NCI-H1694 (cell line): ENCODE measurements at regions not wholly inside any gene's neighbourhood (a gene's known extent, or its start where the extent isn't known, plus 50 kb on each side); places are given as distances from the start of the nearest gene placed in this dataset.
"Not testable (repeated sequence)": the region's sequence is repeated elsewhere in the genome, so short reads cannot be mapped to it uniquely, and the experiment has no call there.

ENCODE experiments used
- DNase-seq: peaks from one replicate; lab custom pipeline; 2025; lab: John Stamatoyannopoulos, UW

DNA sequence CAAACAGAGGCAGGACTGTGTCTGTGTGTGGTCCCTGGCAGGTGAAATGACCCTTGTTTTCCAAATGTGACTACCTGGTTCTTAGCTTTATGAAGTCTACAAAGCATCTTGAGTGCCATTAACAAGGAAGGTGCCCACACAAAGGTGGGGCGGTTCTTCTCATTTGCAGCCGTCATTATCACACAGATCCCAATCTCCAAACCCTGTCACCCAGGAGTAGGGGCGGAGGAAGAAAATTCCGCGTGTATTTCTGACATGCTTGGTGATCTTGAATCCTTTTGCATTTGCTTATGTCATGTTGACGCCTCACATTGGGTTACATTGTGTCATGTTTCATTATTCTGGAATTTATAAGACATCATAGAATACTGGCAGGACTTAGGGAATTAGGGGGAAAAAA lies 277.3 kb downstream of the VRK1 start:
- no peak for DNase-seq

DNA sequence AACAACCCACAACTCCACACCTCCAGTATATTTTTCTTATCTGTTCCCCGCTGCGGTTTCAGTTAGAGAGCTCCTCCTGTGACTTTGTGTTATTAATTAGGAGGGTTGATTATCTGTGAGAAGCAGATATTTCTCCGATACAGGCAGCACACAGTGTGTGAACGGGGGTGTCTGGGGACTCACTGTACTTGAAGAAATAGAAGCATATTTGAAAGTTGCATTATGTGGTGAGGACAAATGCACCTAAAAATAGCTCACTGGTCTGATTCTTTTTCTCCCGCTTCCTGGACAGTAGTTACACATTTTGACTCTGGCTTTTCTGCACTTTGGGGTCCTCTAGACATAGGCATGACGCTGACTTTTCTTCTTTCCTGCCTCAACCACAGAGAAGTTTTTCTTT lies 277.7 kb downstream of the VRK1 start:
- no peak for DNase-seq

GRCh38 chr14:97077253-97077653 lies 280.1 kb downstream of the VRK1 start:
- DNase-seq, result no peak

GRCh38 chr14:97077687-97078086 lies 280.5 kb downstream of the VRK1 start:
- no peak for DNase-seq

- no peak for DNase-seq
These were observed 283.8 kb downstream of the VRK1 start for GRCh38 chr14:97080991-97081390.

DNA sequence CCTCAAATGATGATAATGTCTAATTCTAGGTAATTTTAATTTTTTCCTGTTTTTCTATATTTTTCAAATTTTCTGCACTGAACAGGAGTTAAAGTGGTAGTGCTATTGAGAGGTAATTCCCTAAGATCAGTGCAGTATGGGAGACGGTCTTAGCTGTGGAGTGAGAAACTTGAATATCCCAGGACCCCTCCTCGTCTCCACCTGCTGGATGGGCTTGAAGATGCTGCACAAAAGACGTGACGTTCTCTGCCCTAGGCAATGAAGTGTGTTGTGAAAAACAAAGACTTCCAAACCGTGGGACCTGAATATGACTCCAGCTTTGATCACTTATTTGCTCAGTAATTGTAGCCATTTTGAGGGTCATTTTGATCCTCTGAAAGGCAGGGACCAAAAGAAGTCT lies 298.1 kb downstream of the VRK1 start:
- DNase-seq, result no peak

DNA sequence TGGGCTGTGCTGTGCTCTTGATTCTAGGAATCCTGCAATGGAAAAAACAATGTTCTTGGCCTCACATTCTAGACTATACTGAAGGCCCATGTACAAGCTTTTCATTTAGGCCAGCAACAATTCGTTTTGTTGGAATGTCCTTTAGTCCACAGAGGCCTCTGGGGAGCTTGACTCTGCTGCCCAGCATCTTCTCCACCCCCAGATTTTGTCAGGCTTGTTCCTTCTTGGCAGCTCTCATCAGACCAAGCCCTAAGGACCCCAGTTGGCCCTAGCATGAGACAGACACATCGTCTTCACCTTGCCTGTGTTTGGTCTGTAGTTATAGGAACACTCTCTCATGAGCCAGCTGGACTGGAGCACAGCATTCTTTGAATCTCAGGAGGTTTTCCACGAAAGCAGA lies 300.1 kb downstream of the VRK1 start:
- DNase-seq, result no peak

GRCh38 chr14:97100306-97100705 lies 303.1 kb downstream of the VRK1 start:
- DNase-seq, result no peak

DNA sequence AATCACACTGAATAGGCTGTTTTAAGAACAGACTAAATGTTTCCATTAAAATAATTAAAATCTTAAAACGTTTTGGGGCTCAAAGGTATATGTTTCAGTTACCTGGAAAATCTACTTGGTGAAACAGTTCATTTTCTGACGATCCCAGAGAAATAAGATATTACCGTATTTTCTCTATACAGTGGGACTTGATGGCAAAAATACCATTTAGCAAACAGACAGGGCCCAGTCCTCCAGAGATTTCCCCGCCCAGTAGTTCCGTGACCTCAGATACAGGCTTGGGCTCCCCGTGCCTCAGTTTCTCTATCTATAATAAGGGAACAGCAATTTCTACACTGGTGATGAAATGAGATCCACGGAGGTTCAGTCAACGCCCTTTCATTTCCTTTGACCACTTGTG lies 304.4 kb downstream of the VRK1 start:
- no peak for DNase-seq

DNA sequence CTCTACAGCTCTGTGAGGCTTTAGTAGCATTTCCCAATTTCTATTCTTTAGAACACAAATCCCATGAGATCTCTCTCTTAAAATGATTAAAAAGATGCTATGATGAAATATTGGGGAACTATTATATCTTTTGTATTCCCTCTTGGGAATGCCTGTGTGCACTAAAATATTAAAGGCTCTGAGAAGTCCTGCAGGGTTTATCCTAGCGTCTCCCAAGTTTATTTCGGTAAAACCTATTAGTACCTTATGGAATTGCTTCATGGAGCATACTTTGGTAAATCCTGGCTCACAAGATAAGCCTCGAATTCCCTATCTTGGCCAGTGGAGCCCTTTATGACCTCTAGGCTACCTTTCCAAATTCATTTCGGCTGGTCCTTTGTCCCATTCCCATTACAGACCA lies 306.8 kb downstream of the VRK1 start:
- no peak for DNase-seq

DNA sequence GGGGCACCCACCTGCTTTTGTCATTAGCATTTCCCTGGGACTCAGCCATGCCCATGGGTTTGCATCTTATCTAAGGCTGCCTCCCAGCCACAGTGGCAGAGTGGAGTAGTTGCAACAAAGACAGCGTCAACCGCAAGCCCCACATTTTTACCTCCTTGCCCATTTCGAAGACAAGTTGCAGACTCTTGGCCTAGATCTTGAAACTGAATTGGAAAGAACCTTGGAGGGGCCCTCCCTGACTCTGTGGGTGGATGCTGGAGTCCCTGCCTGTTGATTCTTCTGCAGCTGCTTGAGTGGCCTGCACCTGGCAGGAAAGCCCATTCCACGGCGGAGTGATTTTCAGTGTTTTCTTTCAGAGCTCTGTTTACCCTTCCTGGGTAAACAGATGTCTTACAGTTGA lies 309.0 kb downstream of the VRK1 start:
- no peak for DNase-seq

DNA sequence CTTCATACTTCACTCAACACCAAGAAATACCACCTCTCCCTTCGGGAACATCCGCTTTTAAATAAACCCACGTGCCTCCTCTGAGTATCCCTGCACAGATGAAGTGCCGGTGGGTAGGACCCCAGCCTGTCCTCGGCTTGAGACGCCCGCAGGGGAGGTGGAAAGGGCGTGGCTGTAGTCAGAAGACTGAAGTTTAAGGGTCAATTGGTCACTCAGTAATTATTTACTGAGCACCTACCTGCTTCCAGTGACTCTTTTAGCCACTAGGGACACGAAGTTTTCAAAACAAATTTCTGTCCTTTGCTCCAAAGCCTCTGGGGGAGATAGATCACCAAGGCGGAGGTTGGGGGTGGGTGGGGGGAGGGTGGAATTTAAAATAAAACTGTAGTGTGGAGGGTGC lies 309.4 kb downstream of the VRK1 start:
- DNase-seq, result no peak

- no peak for DNase-seq
These were observed 309.9 kb downstream of the VRK1 start for GRCh38 chr14:97107080-97107479.

DNA sequence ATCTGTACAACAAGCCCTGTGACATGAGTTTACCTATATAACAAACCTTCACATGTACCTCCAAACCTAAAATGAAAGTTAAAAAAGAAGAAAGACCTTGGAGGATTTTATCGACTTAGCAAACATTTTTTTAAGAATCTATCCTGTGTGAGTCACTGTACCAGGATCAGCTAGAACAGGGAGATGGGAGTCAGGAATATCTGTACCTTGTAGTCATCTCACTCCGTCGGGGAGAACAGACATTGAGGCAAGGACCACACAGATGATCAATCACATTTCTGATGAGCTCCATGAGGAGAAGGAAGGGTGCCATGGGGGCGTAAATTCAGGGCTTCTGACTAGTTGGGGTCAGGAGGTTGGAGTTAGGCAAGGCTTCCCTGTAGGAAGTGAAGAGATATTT lies 310.6 kb downstream of the VRK1 start:
- DNase-seq, result no peak

GRCh38 chr14:97109234-97109633 lies 312.1 kb downstream of the VRK1 start:
- DNase-seq, result no peak

- no peak for DNase-seq
These were observed 316.2 kb downstream of the VRK1 start for GRCh38 chr14:97113339-97113738.

- no peak for DNase-seq
These were observed 319.4 kb downstream of the VRK1 start for GRCh38 chr14:97116546-97116945.

- DNase-seq, result no peak
These were observed 320.5 kb downstream of the VRK1 start for GRCh38 chr14:97117693-97118092.

DNA sequence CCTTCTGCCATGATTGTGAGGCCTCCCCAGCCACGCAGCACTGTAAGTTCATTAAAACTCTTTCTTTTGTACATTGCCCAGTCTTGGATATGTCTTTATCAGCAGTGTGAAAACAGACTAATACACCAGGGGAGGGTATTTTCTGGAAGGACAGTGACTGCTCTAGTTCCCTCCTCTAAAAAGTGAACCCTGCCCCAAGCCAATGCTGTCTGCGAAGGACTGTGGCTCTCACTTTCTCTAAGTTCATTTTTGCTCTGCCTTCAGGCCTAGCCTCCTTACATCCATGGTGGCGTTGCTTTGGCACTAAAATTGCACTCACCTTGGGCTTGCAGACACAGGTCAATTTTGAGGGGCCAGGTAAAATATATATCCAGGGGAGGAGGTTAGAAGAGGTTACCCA lies 323.0 kb downstream of the VRK1 start:
- no peak for DNase-seq

GRCh38 chr14:97120611-97121031 lies 323.4 kb downstream of the VRK1 start:
- no peak for DNase-seq

- DNase-seq, result no peak
These were observed 332.5 kb downstream of the VRK1 start for GRCh38 chr14:97129639-97130038.

DNA sequence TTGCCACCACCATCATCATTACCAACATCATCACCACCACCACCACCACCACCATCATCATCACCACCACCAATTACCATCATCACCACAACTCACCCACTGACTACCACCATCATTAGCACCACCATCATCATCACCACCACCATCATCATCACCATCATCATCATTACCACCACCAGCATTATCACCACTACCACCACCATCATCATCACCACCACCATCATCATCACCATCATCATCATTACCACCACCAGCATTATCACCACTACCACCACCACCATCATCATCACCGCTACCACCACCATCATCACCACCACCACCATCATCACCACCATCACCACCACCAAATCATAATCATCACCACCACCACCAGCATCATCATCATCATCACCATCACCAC lies 338.7 kb downstream of the VRK1 start:
- DNase-seq, result not testable (repeated sequence)

- DNase-seq, result no peak
These were observed 340.5 kb downstream of the VRK1 start for GRCh38 chr14:97137705-97138104.

- no peak for DNase-seq
These were observed 341.6 kb downstream of the VRK1 start for GRCh38 chr14:97138801-97139200.

DNA sequence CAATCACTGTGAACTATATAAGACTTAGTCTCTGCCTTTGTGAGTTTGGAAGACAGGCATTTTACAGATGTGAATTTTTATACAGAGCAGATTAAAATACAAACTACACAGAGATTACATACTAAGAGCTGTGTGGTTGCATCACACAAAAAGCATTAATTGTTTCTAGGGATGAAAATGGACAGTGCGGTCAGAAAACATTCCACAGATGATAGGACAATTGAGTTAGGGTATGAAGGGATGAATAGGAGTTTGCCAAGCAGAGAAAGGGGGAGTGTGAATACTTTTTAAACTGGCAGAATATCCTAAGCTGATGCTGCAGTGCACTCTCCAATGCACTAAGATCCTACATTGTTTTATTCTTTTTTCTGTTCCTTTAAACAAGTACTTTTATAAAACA lies 345.8 kb downstream of the VRK1 start:
- no peak for DNase-seq
